SKM-1 treated with dmso at 0.1 percent for 144 hours (cell line): ENCODE measurements at regions not wholly inside any gene's neighbourhood (a gene's known extent, or its start where the extent isn't known, plus 50 kb on each side); places are given as distances from the start of the nearest gene placed in this dataset.

Source experiments
- DNase-seq: peaks from one replicate; lab custom pipeline; 2025; ENCODE audit not compliant: unreplicated experiment; lab: John Stamatoyannopoulos, UW

GRCh38 chrX:39912126-39912525 lies 185.6 kb downstream of the BCOR start:
- no peak for DNase-seq

GRCh38 chrX:39915081-39915480 lies 182.7 kb downstream of the BCOR start:
- no peak for DNase-seq

- no peak for DNase-seq
Measured at GRCh38 chrX:39915596-39915995, 182.2 kb downstream of the BCOR start.

GRCh38 chrX:39921838-39922237 lies 175.9 kb downstream of the BCOR start:
- no peak for DNase-seq

- no peak for DNase-seq
Measured at GRCh38 chrX:39922488-39922887, 175.3 kb downstream of the BCOR start.

- no peak for DNase-seq
Measured at GRCh38 chrX:39922926-39923325, 174.8 kb downstream of the BCOR start.

GRCh38 chrX:39927380-39927779 lies 170.4 kb downstream of the BCOR start:
- DNase-seq, result no peak

- no peak for DNase-seq
Measured at GRCh38 chrX:39928704-39929378, 168.9 kb downstream of the BCOR start.

- no peak for DNase-seq
Measured at GRCh38 chrX:39929379-39930025, 168.3 kb downstream of the BCOR start.

- DNase-seq, result no peak
Measured at GRCh38 chrX:39930786-39931528, 166.8 kb downstream of the BCOR start.

GRCh38 chrX:39931529-39932282 lies 166.1 kb downstream of the BCOR start:
- DNase-seq, result no peak

GRCh38 chrX:39935411-39936064 lies 162.2 kb downstream of the BCOR start:
- no peak for DNase-seq

GRCh38 chrX:39936886-39937770 lies 160.6 kb downstream of the BCOR start:
- DNase-seq, result no peak

GRCh38 chrX:39938466-39938865 lies 159.3 kb downstream of the BCOR start:
- DNase-seq, result no peak

GRCh38 chrX:39939678-39940077 lies 158.1 kb downstream of the BCOR start:
- DNase-seq, result no peak

- DNase-seq, result peak; percentile 55
Measured at GRCh38 chrX:39941332-39941920, 156.3 kb downstream of the BCOR start.

- no peak for DNase-seq
Measured at GRCh38 chrX:39944416-39944815, 153.3 kb downstream of the BCOR start.

GRCh38 chrX:39945709-39946108 lies 152.0 kb downstream of the BCOR start:
- DNase-seq, result no peak

GRCh38 chrX:39946822-39947221 lies 150.9 kb downstream of the BCOR start:
- DNase-seq, result no peak

- no peak for DNase-seq
Measured at GRCh38 chrX:39948582-39948981, 149.2 kb downstream of the BCOR start.
